ACHN (cell line): ENCODE measurements at regions not wholly inside any gene's neighbourhood (a gene's known extent, or its start where the extent isn't known, plus 50 kb on each side); places are given as distances from the start of the nearest gene placed in this dataset.

Experiments used
- DNase-seq: peaks from one replicate; pipeline ENCODE4 v3.0.0-alpha.2; 2015
- in situ Hi-C: cut with HindIII; loops from 2 replicates; pipeline ENCODE4 v1.10.0; 2017; ENCODE audit warnings: low sequenced_read_pairs, low pct_ligation_motif_present, low pct_unique_long_range_greater_than_20kb

DNA sequence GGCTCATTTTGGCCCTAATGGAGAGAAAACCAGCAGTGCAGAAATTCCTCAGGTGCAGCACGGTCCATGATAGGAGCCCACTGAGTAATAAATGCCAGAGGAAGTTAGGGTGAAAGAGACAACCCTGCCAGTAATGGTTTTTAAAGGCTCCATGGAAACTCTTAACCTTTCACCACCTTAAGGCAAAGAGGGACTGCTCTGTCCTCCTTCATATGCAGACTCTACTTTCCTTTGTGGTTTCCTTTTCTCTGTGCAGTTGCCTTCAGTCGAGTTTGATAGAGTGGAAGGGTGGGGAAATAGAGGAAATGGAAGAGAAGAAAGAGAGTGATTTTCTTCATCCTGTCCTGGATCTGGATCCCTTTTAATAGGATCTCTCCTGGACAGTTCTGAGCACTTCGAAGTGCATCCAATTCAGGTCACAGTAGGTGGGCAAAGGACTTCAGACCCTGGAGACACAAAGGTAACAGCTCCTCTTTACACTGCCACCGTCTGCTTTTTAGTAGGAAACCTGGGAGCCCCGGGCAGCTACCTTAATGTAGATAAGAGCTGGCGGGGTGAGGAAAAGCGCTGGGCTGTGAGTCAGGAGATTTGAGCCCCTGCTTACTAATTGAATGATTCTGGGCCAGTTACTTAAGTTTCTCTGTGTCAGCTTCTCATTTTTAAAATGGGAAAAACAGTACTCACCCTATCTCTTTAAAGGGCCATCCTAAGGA lies 294.8 kb downstream of the KCNRG start:
- no peak for DNase-seq
- in situ Hi-C loops, result no loop called here

DNA sequence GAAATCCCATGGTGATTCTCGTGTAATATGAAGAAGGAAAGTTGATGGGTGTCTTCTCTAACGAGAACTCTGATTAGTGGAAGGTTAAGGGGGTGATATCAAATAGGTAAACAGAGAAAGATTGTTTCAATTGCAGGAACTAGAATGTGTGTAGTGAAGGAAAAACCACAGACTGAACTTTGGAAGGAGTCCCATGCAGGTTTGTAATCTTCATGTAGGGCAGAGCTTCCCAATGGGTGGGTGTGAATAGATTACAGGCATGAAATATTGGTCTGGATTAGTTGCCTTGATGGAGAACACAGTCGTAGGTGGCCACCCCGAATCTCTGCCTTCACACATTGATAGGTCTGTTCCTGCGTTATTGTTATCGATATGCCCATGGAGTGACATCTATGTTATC lies 295.5 kb downstream of the KCNRG start:
- in situ Hi-C loops, result no loop called here
- DNase-seq, result no peak

DNA sequence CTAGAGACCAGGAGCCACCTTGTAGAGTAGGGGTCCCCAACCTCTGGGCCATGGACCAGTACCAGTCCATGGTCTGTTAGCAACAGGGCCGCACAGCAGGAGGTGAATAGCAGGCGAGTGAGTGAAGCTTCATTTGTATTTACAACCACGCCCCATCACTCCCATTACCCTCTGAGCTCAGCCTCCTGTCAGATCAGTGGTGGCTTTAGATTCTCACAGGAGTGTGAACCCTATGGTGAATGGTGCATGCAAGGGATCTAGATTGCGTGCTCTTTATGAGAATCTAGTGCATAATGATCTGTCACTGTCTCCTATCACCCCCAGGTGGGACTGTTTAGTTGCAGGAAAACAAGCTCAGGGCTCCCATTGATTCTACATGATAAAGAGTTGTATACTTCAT lies 303.6 kb downstream of the KCNRG start:
- in situ Hi-C loops, result no loop called here
- DNase-seq, result no peak

DNA sequence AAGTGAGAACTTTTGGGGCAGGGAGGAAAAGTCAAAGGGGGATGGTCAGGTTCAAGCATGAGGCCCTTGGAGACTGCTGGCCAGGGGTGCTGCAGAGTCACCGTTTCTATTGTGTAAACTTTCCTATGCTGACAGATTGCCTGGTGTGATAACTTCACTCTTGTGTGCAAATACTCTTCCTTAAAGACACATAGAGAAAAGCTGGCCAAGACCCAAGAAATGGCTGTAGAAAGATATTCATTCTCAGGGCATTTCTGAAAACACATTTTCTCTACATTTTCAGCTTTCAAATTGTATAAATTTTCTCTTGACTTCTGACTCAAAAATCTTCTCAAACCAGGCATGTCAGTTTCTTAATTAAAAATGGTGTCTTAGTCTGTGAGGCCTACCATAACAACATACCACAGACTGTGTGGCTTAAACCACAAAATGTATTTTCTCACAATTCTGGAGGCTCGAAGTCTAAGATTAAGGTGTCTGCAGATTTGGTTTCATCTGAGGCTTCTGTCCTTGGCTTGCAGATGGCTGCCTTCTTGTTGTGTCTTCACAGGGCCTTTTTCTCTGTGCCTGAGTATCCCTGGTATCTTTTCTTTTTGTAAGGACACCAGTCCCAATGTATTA lies 304.5 kb downstream of the KCNRG start:
- in situ Hi-C loops, result no loop called here
- no peak for DNase-seq

DNA sequence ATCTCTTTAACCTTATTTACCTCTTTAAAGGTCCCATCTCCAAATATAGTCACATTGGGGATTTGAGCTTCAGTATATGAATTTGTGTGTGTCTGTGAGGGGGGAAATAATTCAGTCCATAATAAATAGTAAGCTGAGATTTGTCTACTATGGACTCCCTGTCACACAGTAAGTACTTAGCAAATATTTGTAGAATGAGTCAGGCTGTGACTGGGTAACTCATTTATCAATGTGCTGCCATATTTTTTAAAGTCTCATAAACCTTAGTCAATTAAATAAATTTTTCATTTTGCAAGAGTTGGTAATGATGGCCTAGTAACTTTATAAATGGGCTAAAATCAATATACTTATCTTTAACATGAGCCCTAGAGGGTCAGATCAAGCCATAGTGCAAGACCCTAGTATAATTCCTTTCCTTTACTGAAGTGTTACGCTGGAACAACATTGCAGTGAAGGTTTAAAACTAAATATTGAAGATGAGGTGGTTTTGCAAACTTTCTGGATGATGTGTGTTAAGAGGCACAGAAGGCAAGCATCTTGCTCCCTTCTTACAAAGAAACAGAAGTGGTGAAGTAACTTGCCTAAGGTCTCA lies 305.1 kb downstream of the KCNRG start:
- DNase-seq, result peak; percentile 68
- in situ Hi-C loops, result no loop called here

DNA sequence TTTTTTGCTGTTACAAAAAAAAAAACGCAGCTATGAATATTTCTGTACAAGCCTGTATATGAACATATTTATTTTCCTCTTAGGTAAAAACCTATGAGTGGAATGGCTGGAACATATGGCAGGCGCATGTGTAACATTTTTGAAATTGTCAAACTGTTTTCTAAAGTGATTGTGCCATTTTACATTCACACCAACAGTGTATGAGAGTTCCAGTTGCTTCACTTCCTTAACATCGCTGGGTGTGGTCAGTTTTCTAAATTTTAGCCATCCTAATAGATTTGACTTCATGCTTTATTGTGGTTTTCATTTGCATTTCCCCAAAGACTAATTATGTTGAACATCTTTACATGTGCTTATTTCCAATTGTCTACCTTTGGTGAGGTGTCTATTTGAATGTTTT lies 306.8 kb downstream of the KCNRG start:
- in situ Hi-C loops, result no loop called here
- no peak for DNase-seq

DNA sequence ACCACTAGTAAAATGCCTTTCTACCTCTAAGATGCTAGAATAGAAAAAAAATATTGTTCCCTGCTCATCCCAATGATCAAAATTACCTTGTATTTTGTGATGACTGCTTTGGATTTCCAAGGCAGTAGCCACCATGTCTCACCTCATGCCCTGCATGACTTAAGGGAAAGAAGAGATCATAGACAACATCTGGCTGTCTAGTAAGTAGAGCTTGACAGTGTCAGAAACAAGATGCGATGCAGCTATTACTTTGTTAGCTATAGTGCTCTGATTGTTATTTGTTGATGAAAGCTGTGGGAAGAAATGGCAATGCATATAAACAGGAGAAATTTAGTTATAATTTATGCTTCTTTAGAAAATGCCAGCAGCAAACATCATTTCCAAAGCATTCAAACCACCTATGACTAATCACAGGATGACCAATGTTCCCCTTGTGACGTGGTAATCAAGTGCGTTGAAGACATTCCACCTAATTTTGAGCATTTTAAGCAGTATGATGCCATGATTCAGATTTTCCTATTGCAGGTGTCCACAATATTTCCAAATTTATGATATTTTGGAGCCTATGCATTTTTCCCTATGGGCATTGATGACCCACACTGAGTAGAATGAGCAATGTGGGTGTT lies 308.3 kb downstream of the KCNRG start:
- in situ Hi-C loops, result no loop called here
- peak; percentile 28 for DNase-seq

DNA sequence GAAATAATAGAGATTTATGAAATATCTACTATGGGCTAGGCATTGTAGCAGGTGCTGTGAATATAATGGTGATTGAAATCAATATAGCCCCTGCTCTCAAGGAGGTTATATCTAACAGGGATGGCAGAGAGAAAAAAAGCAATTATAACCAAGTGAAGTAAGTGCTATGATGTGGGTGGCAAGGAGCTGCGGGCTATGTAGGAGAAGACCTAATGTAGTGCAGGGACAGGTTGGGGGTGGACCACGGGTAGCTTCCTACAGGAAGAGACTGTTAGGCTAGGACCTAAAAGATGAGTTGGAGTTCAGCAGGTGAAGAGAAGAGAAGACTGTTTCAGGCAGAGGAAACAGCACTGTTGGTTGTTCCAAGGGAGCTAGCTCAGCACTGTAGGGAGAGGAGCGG lies 311.0 kb downstream of the KCNRG start:
- in situ Hi-C loops, result no loop called here

DNA sequence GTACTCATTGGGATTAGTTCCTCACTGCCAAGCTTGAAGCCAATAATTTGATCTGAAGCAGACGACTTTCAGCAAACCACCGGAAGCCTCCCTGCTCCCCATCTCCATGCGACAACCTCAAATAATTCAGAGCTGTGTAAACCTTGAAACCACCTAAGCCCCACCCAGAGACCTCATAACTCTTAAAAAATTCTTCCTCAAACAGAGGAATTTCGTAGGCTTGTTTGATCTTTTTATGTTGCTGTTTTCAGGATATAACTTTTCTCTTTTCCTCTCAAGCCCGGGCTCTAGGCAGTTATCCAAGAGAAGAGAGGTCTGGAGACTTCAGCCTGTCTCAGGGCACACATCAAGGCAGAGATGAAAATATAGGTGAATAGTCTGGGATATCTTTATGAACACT lies 311.6 kb downstream of the KCNRG start:
- in situ Hi-C loops, result no loop called here
- DNase-seq, result no peak

More for the DNA sequence above, 311.0 kb downstream of the KCNRG start:
- no peak for DNase-seq

DNA sequence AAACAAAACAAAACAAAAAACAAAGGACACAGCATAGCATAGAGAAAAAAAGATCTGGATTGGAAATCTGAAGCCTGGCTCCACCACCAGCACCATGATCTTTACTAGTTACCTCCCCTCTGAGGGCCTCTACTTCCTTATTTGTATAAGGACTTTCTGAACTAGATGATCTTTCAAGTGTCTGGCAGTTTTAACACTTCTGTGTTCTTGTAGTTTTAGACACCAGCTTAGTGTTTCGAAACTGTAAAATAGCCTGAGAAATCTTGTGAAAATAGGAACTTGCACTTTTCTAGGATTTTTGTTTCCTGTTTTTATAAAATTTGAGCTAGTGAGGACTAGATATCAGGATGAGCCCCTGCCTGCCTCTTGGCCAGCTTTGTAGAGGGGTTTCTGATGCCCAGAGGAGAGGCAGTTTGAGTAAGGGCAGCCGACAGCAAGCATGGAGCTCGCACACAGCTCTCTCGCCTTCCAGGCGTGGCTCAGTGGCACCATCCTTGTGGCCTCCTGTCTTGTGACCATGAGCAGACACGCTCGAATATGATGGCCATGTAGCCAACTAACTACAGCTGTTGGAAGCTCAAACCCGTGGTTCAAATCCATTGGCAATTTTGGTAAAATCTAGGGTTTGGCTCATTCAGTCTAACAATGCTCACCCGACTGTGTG lies 319.0 kb downstream of the KCNRG start:
- DNase-seq, result no peak
- in situ Hi-C loops, result no loop called here

DNA sequence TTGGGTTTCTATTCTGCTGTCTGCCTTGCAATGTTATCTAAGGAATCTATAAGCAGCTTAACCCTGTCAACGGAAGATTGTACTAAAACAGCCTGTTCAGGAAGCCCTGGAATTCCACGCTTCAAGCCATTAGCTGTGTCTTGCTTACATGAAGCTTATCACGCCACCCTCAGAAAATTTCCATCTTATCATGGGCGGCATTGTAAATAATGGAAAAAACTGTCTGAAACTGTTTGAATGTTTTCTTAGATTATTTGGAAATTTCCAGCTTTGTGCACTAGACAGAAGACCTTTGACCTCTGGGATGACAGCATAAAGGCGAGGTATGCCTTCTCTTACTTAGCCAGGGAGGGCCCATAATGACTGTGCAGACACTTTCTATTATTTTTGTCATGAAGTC lies 319.7 kb downstream of the KCNRG start:
- DNase-seq, result no peak

DNA sequence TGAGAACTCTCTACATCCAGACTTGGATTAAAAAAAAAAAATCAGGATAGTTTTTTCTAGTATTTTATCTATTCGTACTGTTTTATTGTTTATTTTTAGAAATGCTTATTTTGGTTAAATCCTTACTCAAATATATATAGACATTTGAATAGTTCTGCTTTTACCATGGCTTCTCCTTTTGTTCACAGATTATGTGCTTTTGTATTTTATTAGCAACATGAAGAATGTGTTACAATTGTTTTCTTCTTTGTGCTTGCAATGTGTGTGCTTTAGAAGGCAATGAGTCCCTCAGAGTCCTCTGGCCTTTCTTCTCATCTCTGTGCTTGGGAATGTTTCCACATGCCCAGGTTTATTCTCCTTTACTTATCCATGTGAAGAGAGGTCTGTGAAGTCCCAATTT lies 324.0 kb downstream of the KCNRG start:
- in situ Hi-C loops, result no loop called here
- DNase-seq, result no peak

More for the DNA sequence above, 319.7 kb downstream of the KCNRG start:
- in situ Hi-C loops, result no loop called here

DNA sequence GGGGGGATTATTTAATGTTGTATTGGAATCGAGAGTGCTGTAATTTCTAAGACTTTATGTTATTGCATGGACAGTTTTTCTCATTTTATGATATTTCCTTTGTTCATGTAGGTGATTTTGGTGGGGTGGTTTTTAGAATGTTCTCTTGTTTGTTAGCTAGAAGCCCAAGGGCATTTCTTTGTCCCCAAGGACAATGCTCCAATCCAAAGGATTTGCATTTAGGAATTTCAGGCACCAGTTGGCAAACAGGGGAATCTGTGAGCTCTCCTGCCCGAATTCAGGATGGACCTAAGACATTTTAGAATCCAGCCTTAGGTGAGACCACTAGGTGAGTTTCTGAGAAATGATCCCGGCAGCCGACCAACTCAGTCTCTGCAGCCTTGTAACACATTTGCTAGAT lies 324.9 kb downstream of the KCNRG start:
- in situ Hi-C loops, result no loop called here
- no peak for DNase-seq

DNA sequence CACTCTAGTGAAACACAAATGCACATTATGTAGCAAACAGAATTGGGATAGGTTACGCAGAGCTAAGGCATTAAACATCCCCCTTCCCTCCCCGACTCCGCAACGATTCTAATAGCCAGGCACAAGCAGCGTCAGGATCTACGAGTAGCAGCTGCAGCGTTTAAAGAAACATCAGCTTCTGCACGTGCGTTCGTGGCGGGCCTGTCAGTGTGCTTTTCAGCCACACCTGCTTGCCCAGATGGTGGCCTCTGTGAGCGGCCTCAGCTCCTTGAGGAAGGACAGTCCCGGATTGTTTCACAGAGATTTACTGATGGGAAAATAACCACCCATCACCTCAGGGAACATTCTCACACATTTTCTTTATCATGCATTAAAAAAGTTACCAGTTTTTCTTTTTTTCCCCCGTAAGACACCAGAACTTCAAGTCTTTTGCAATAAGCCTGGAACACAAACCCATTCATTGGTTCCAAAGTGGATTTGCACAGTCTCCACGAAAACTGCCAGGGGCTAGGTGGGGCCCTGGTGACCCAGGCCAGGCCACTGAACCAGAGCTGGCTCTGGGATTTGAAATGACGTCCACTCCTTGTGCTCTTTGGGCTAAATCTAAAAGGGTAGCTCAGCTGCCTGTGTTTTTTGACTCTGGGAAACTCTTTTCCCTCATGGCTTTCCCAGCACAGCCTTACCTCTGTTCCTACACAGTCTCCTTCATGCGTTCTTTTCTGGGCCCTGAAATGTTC lies 325.5 kb downstream of the KCNRG start:
- in situ Hi-C loops, result no loop called here

DNA sequence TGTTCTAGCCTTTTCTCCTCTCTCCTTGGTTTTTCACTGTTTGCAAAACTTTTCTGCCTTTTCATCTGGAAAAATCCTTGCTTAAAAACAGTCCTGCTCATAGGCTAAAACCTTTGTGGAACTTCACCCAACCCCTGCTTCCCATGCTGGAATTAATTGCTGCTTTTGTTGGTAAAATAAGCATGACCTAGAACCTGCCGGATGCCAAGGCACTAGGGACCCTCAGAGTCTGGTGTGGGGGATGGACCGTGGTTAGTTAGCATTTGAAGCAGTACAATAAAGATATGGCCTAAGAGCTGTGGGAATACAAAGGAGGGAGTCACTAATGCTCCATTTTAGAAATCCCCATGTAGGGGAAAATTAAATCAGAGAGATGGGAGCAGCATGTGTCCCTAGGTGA lies 326.3 kb downstream of the KCNRG start:
- in situ Hi-C loops, result no loop called here
- DNase-seq, result no peak

More for the DNA sequence above, 325.5 kb downstream of the KCNRG start:
- no peak for DNase-seq

DNA sequence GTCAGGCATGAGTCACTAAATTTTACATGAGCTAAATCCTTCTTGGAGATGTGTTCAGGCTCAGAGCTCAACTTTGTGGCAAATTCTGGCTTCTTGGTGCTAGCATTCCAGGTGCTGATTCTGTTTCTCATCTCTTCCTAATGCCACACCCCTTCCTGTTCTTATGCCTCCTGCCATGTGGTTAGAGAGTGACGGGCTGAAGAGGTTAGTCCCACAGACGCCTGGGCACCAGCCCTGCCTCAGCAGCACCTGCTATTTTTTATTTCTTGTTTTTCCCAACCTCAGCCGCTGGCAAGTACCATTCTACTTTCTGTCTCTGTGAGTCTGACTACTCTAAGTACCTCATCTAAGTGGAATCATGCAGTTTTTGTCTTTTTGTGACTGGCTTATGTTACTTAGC lies 329.5 kb downstream of the KCNRG start:
- DNase-seq, result no peak
- in situ Hi-C loops, result no loop called here

DNA sequence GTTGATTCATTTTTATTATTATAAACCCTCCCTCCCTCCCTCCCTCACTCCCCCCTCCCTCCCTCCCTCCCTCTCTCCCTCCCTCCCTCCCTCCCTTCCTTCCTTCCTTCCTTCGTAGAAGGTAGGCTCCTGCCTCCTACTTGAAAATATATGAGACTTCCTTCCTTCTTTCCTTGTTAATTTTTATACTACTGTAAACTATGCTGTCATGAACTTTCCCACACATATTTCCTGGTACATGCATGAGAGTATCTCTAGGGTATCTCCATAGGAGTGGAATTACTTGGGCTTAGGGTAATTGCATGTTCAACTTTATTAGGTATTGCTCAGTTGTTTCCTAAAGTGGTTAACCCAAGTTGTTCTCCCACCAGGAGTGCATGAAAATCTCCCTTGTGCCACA lies 330.6 kb downstream of the KCNRG start:
- DNase-seq, result no peak
- in situ Hi-C loops, result no loop called here

DNA sequence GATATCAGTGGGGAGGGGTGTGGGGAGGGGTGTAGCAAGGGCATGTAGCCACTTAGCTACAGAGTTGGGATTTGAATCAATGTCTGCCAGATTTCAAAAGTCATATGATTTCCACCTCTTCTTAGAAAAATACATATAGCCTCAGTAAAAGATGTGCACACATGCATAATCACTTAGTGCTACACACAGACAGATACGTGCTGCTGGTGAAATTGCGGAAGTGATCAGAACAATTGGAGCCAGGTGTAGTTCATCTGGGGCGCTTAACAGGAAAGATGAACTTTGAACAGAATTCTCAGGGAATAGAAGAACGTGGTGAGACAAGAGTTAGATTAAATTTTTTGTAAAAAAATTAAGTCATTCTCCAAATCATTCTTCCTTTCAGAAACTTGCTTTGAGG lies 333.1 kb downstream of the KCNRG start:
- in situ Hi-C loops, result no loop called here
- no peak for DNase-seq
